IMR-90 (cell line): ENCODE measurements at regions not wholly inside any gene's neighbourhood (a gene's known extent, or its start where the extent isn't known, plus 50 kb on each side); places are given as distances from the start of the nearest gene placed in this dataset.

ENCODE experiments used
- ATAC-seq: fragments of 200-7000 bp; cut with Tn5 transposase; 2 replicates; pipeline ENCODE4 v1.9.1; 2020; ENCODE audit warnings: low read depth, mild to moderate bottlenecking, moderate library complexity
- BruUV-seq: library from RNA; stranded (reverse); fragments of 400-500 nt; replicated peaks from 2 replicates; lab custom pipeline; 2021; lab: Mats Ljungman, UMichigan
- CTCF ChIA-PET: fragments of 300-600 bp; formaldehyde crosslinking; extraction: SDS; loops from one replicate; lab custom pipeline; 2021; ENCODE audit warnings: antibody characterized with exemption; lab: Yijun Ruan, JAX
- POLR2A ChIA-PET: fragments of 300-600 bp; sonication (Branson Sonifier 250); formaldehyde crosslinking; loops from one replicate; lab custom pipeline; 2022; ENCODE audit warnings: antibody characterized with exemption; ENCODE audit not compliant: unreplicated experiment; lab: Charles Lee
- DNase-seq: peaks from one replicate; pipeline ENCODE4 v3.0.0; 2013
- H2AFZ ChIP-seq: replicated peaks from 2 replicates; pipeline ENCODE3; 2013; ENCODE audit warnings: low read length, mild to moderate bottlenecking; ENCODE audit not compliant: poor library complexity
- H2AK5ac ChIP-seq: 2 replicates; pipeline ENCODE4 v1.6.1; 2013; ENCODE audit warnings: low read depth, low read length, inconsistent platforms
- H2AK9ac ChIP-seq: replicated peaks from 2 replicates; pipeline ENCODE3; 2013; ENCODE audit warnings: mild to moderate bottlenecking, low read depth, low read length, moderate library complexity; ENCODE audit not compliant: poor library complexity
- H2BK120ac ChIP-seq: 2 replicates; pipeline ENCODE4 v1.6.1; 2013; ENCODE audit warnings: low read depth, low read length, inconsistent platforms
- H2BK15ac ChIP-seq: 3 replicates; pipeline ENCODE4 v1.6.1; 2013; ENCODE audit warnings: low read depth, low read length, inconsistent platforms
- H2BK20ac ChIP-seq: 2 replicates; pipeline ENCODE4 v1.6.1; 2013; ENCODE audit warnings: low read depth, mild to moderate bottlenecking, inconsistent platforms, low read length, moderate library complexity
- H2BK5ac ChIP-seq: 2 replicates; pipeline ENCODE4 v1.6.1; 2013; ENCODE audit warnings: mild to moderate bottlenecking, low read depth, low read length, inconsistent platforms; ENCODE audit not compliant: poor library complexity, severe bottlenecking
- H3K14ac ChIP-seq: replicated peaks from 2 replicates; pipeline ENCODE4 v1.6.1; 2013; ENCODE audit warnings: low read depth, low read length, inconsistent platforms
- H3K18ac ChIP-seq: 2 replicates; pipeline ENCODE4 v1.6.1; 2013; ENCODE audit warnings: low read depth, low read length, control low read depth
- H3K23ac ChIP-seq: 2 replicates; pipeline ENCODE4 v1.6.1; 2013; ENCODE audit warnings: low read depth, low read length, inconsistent platforms
- H3K27ac ChIP-seq: 2 replicates; pipeline ENCODE4 v1.5.1; 2013; ENCODE audit warnings: mild to moderate bottlenecking, control low read depth, low read length; ENCODE audit not compliant: insufficient read depth
- H3K27me3 ChIP-seq: 2 replicates; pipeline ENCODE4 v1.6.1; 2013; ENCODE audit warnings: low read length; ENCODE audit not compliant: control insufficient read depth, insufficient read depth
- H3K36me3 ChIP-seq: 2 replicates; pipeline ENCODE4 v1.6.1; 2013; ENCODE audit warnings: low read length, mixed read lengths; ENCODE audit not compliant: control insufficient read depth, insufficient read depth
- H3K4ac ChIP-seq: 2 replicates; pipeline ENCODE4 v1.6.1; 2013; ENCODE audit warnings: low read depth, low read length, inconsistent platforms
- H3K4me1 ChIP-seq: 2 replicates; pipeline ENCODE4 v1.6.1; 2013; ENCODE audit warnings: low read length, mixed read lengths; ENCODE audit not compliant: control insufficient read depth, insufficient read depth
- H3K4me2 ChIP-seq: 2 replicates; pipeline ENCODE4 v1.6.1; 2013; ENCODE audit warnings: low read depth, mild to moderate bottlenecking, control low read depth, low read length, moderate library complexity
- H3K4me3 ChIP-seq: 2 replicates; pipeline ENCODE4 v1.5.1; 2013; ENCODE audit warnings: low read depth, mild to moderate bottlenecking, control low read depth, low read length, moderate library complexity; ENCODE audit not compliant: insufficient read depth
- H3K56ac ChIP-seq: 2 replicates; pipeline ENCODE4 v1.6.1; 2013; ENCODE audit warnings: low read length, inconsistent platforms; ENCODE audit not compliant: insufficient read depth; ENCODE audit errors: extremely low read depth
- H3K79me1 ChIP-seq, 2 experiments: 2 replicates each; pipeline ENCODE4 v1.6.1; 2013; ENCODE audit warnings: low read length in 2 of 2, inconsistent platforms in 1 of 2, low read depth in 1 of 2
- H3K9ac ChIP-seq: 2 replicates; pipeline ENCODE4 v1.6.1; 2013; ENCODE audit warnings: low read depth, low read length, control low read depth
- H3K9me1 ChIP-seq: 2 replicates; pipeline ENCODE4 v1.6.1; 2013; ENCODE audit warnings: low read length, inconsistent platforms; ENCODE audit not compliant: insufficient read depth
- H3K9me3 ChIP-seq: 2 replicates; pipeline ENCODE4 v1.6.1; 2013; ENCODE audit warnings: low read length; ENCODE audit not compliant: control insufficient read depth, insufficient read depth
- H4K20me1 ChIP-seq: 2 replicates; pipeline ENCODE4 v1.6.1; 2013; ENCODE audit warnings: low read length, inconsistent platforms; ENCODE audit not compliant: insufficient read depth
- H4K5ac ChIP-seq: 2 replicates; pipeline ENCODE4 v1.6.1; 2013; ENCODE audit warnings: mild to moderate bottlenecking, low read depth, low read length, control low read depth
- H4K8ac ChIP-seq, 2 experiments: 2 replicates each; pipeline ENCODE4 v1.6.1; 2013; ENCODE audit warnings: low read depth in 2 of 2, low read length in 2 of 2, control low read depth in 1 of 2, inconsistent platforms in 1 of 2
- H4K91ac ChIP-seq: 2 replicates; pipeline ENCODE4 v1.6.1; 2013; ENCODE audit warnings: low read depth, low read length, inconsistent platforms; ENCODE audit not compliant: insufficient read depth
- BHLHE40 ChIP-seq: fragments of 150-350 bp; IDR thresholded peaks from 2 replicates; pipeline ENCODE4 v1.6.1; 2016; ENCODE audit warnings: mild to moderate bottlenecking, low read depth, low read length
- CEBPB ChIP-seq: IDR thresholded peaks from 2 replicates; pipeline ENCODE4 v1.6.1; 2012; ENCODE audit warnings: low read depth, low read length, improper control_type of control experiment
- CHD1 ChIP-seq: IDR thresholded peaks from 2 replicates; pipeline ENCODE4 v1.6.1; 2012; ENCODE audit warnings: low read depth, low read length, improper control_type of control experiment
- MAZ ChIP-seq: IDR thresholded peaks from 2 replicates; pipeline ENCODE4 v1.6.1; 2012; ENCODE audit warnings: low read depth, mild to moderate bottlenecking, low read length, improper control_type of control experiment, moderate library complexity, borderline replicate concordance
- NFE2L2 ChIP-seq: fragments of 150-350 bp; IDR thresholded peaks from 2 replicates; pipeline ENCODE4 v1.6.1; 2016; ENCODE audit warnings: low read depth, mild to moderate bottlenecking, low read length
- RAD21 ChIP-seq: IDR thresholded peaks from 2 replicates; pipeline ENCODE4 v1.6.1; 2012; ENCODE audit warnings: low read length, improper control_type of control experiment
- RCOR1 ChIP-seq: IDR thresholded peaks from 2 replicates; pipeline ENCODE4 v1.6.1; 2012; ENCODE audit warnings: mild to moderate bottlenecking, low read length, improper control_type of control experiment; ENCODE audit not compliant: insufficient replicate concordance
- RFX5 ChIP-seq: IDR thresholded peaks from 2 replicates; pipeline ENCODE4 v1.8.0; 2012; ENCODE audit warnings: low read depth, mild to moderate bottlenecking, low read length, moderate library complexity
- WGBS, 2 experiments: methylation state at CpG; one replicate each; pipeline versions ENCODE4 v1.1.5 to v1.1.7; 2013; ENCODE audit warnings: missing lambda C conversion rate in 2 of 2; ENCODE audit not compliant: insufficient read length in 1 of 2; ENCODE audit errors: extremely low coverage in 2 of 2; 5-methylcytosine and 5-hydroxymethylcytosine counted together
- dilution Hi-C: fragments of 300-500 bp; cut with HindIII; formaldehyde crosslinking; loops from one replicate; pipeline ENCODE4 v1.14.3; 2018; ENCODE audit warnings: low sequenced_read_pairs; ENCODE audit not compliant: unreplicated experiment
- in situ Hi-C: fragments of 300-500 bp; cut with MboI; formaldehyde crosslinking; loops from 3 replicates; pipeline ENCODE4 v1.14.3; 2019; ENCODE audit warnings: low sequenced_read_pairs, inconsistent platforms, mixed read lengths
- intact Hi-C: fragments of 100-400 bp; cut with micrococcal nuclease; formaldehyde crosslinking; loops from 2 replicates; pipeline ENCODE4 v1.10.0; 2022
- TF ChIP-seq, protein P1 (sequence below): fragments of 150-350 bp; IDR thresholded peaks from 2 replicates; pipeline ENCODE4 v1.6.1; 2016; ENCODE audit warnings: low read depth, mild to moderate bottlenecking, low read length, moderate library complexity, borderline replicate concordance
- TF ChIP-seq, protein P2 (sequence below): fragments of 150-350 bp; IDR thresholded peaks from 2 replicates; pipeline ENCODE4 v1.6.1; 2017; ENCODE audit warnings: mild to moderate bottlenecking, antibody characterized with exemption, low read length, low read depth
- TF ChIP-seq, protein P3 (sequence below): conservative IDR thresholded peaks from 2 replicates; pipeline ENCODE4 v1.5.1; 2012; ENCODE audit warnings: mild to moderate bottlenecking, low read depth, low read length, improper control_type of control experiment

DNA sequence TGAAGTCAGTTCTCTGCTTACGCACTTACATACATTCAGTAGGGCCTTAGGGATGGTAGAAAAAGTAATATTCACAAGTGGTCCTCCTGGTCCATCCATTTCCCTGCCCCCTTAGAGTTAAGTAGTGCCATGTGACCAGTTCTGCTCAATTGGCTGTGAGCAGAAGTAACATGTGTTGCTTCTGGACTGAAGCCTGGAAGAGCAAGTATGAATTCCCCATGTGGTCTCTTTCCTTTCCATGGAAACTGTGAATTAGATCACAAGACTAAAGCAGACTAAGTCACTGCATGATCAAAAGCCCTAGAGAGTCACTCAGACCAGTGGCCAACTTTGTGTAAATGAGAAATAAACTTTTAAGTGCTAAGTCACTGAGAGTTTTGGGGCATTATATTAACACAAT is 341.7 kb upstream of the CADM1 start:
- Histone ChIP-seq H4K5ac (no peak overlapping the region), H2BK120ac (no peak overlapping the region), H3K9ac (no peak overlapping the region), H3K56ac (no peak overlapping the region), H3K4me2 (no peak overlapping the region), H3K23ac (no peak overlapping the region), H3K9me1 (no peaks in the 10 kb centered on the region), H3K4me3 (no peak overlapping the region), H4K20me1 (no peaks in the 10 kb centered on the region), H3K4me1 (peaks cover 2% of the 10 kb centered on the region; the same call in 1 of the 2 replicates), H2BK5ac (no peak overlapping the region), H2AK9ac (no peak overlapping the region), H2AFZ (no peak overlapping the region), H2BK20ac (no peak overlapping the region), H2BK15ac (no peak overlapping the region), H3K27ac (no peak overlapping the region), H2AK5ac (no peak overlapping the region), H3K14ac (no peak overlapping the region), H4K91ac (no peak overlapping the region), H3K9me3 (no peaks in the 10 kb centered on the region), H3K18ac (no peak overlapping the region), H3K27me3 (no peaks in the 10 kb centered on the region; the same call in 1 of the 2 replicates), H3K79me1 (no peaks in the 10 kb centered on the region), H4K8ac (no peak overlapping the region), H3K36me3 (no peaks in the 10 kb centered on the region), H3K4ac (no peak overlapping the region)
- dilution Hi-C loops: no loop called here
- no peak for DNase-seq
- no CpG with 5 or more reads among the region's 1 CpG for WGBS, 2 experiments
- BruUV-seq: no TSS peak
- in situ Hi-C loops: no loop called here
- intact Hi-C loops: no loop called here
- POLR2A ChIA-PET: no interaction called here
- TF ChIP-seq, protein P1, sequence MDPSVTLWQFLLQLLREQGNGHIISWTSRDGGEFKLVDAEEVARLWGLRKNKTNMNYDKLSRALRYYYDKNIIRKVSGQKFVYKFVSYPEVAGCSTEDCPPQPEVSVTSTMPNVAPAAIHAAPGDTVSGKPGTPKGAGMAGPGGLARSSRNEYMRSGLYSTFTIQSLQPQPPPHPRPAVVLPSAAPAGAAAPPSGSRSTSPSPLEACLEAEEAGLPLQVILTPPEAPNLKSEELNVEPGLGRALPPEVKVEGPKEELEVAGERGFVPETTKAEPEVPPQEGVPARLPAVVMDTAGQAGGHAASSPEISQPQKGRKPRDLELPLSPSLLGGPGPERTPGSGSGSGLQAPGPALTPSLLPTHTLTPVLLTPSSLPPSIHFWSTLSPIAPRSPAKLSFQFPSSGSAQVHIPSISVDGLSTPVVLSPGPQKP: no peak
- TF ChIP-seq MAZ (no peak), RAD21 (no peak), CEBPB (no peak), RCOR1 (no peak), CHD1 (no peak), NFE2L2 (no peak), RFX5 (no peak), BHLHE40 (no peak)
- TF ChIP-seq, protein P2, sequence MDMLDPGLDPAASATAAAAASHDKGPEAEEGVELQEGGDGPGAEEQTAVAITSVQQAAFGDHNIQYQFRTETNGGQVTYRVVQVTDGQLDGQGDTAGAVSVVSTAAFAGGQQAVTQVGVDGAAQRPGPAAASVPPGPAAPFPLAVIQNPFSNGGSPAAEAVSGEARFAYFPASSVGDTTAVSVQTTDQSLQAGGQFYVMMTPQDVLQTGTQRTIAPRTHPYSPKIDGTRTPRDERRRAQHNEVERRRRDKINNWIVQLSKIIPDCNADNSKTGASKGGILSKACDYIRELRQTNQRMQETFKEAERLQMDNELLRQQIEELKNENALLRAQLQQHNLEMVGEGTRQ: no peak
- TF ChIP-seq, protein P3, sequence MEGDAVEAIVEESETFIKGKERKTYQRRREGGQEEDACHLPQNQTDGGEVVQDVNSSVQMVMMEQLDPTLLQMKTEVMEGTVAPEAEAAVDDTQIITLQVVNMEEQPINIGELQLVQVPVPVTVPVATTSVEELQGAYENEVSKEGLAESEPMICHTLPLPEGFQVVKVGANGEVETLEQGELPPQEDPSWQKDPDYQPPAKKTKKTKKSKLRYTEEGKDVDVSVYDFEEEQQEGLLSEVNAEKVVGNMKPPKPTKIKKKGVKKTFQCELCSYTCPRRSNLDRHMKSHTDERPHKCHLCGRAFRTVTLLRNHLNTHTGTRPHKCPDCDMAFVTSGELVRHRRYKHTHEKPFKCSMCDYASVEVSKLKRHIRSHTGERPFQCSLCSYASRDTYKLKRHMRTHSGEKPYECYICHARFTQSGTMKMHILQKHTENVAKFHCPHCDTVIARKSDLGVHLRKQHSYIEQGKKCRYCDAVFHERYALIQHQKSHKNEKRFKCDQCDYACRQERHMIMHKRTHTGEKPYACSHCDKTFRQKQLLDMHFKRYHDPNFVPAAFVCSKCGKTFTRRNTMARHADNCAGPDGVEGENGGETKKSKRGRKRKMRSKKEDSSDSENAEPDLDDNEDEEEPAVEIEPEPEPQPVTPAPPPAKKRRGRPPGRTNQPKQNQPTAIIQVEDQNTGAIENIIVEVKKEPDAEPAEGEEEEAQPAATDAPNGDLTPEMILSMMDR: no peak
- CTCF ChIA-PET: no interaction called here
- no peak for ATAC-seq
